A549 (cell line): ENCODE measurements at regions not wholly inside any gene's neighbourhood (a gene's known extent, or its start where the extent isn't known, plus 50 kb on each side); places are given as distances from the start of the nearest gene placed in this dataset.

ENCODE experiments used
- BHLHE40 ChIP-seq: IDR thresholded peaks from 2 replicates; pipeline ENCODE4 v1.6.1; 2012; ENCODE audit warnings: low read depth, low read length, inconsistent platforms
- CTCF ChIP-seq: fragments of >200 bp; sonication (Bioruptor Twin); formaldehyde crosslinking; IDR thresholded peaks from 3 replicates; pipeline ENCODE4 v1.5.1; 2016
- EP300 ChIP-seq, 2 experiments: fragments of >200 bp; sonication (Bioruptor Twin); formaldehyde crosslinking; IDR thresholded peaks; 2 replicates in 1 of 2; 3 replicates in 1 of 2; pipeline ENCODE4 v1.6.1; 2016 to 2017
- HMGXB4 ChIP-seq: fragments of 250-450 bp; sonication (Bioruptor Pico); IDR thresholded peaks from 2 replicates; pipeline ENCODE4 v1.5.0; 2021; ENCODE audit warnings: mild to moderate bottlenecking, moderate library complexity, borderline replicate concordance
- KDM1A ChIP-seq: fragments of 200-600 bp; sonication (generic); IDR thresholded peaks from 2 replicates; pipeline ENCODE4 v1.6.1; 2016; ENCODE audit warnings: low read depth, mild to moderate bottlenecking
- MAZ ChIP-seq: fragments of 150-350 bp; IDR thresholded peaks from 2 replicates; pipeline ENCODE4 v1.6.1; 2014; ENCODE audit warnings: antibody characterized with exemption, low read depth, low read length, borderline replicate concordance
- MYC ChIP-seq: IDR thresholded peaks from 2 replicates; pipeline ENCODE4 v1.6.1; 2012; ENCODE audit warnings: mild to moderate bottlenecking, inconsistent platforms, low read length, improper control_type of control experiment, borderline replicate concordance
- POLR2A ChIP-seq: IDR thresholded peaks from 2 replicates; pipeline ENCODE4 v1.6.1; 2012; ENCODE audit warnings: mild to moderate bottlenecking, low read length
- RFX5 ChIP-seq: fragments of 450-650 bp; IDR thresholded peaks from 2 replicates; pipeline ENCODE4 v1.7.1; 2014; ENCODE audit warnings: antibody characterized with exemption, mild to moderate bottlenecking, moderate library complexity
- ZC3H11A ChIP-seq: fragments of 450-650 bp; IDR thresholded peaks from 2 replicates; pipeline ENCODE4 v1.6.1; 2014; ENCODE audit warnings: antibody characterized with exemption, mild to moderate bottlenecking
- TF ChIP-seq, protein P1 (sequence below): IDR thresholded peaks from 2 replicates; pipeline ENCODE4 v1.6.1; 2012
- TF ChIP-seq, protein P2 (sequence below): fragments of >200 bp; sonication (Bioruptor Twin); formaldehyde crosslinking; IDR thresholded peaks from 3 replicates; pipeline ENCODE4 v1.6.1; 2016
- TF ChIP-seq, protein P3 (sequence below): fragments of 150-350 bp; IDR thresholded peaks from 2 replicates; pipeline ENCODE4 v1.6.1; 2014; ENCODE audit warnings: low read depth, mild to moderate bottlenecking, low read length
- TF ChIP-seq, protein P4 (sequence below): fragments of 450-650 bp; IDR thresholded peaks from 2 replicates; pipeline ENCODE4 v1.6.1; 2014; ENCODE audit warnings: antibody characterized with exemption

- TF ChIP-seq MYC (no peak), CTCF (no peak), POLR2A (no peak), BHLHE40 (no peak), EP300 (IDR thresholded peaks at IDR 0.05) (no peak), ZC3H11A (no peak), MAZ (no peak), KDM1A (no peak), HMGXB4 (no peak), RFX5 (no peak)
- TF ChIP-seq, protein P1, sequence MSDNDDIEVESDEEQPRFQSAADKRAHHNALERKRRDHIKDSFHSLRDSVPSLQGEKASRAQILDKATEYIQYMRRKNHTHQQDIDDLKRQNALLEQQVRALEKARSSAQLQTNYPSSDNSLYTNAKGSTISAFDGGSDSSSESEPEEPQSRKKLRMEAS = no peak
- TF ChIP-seq, protein P2, sequence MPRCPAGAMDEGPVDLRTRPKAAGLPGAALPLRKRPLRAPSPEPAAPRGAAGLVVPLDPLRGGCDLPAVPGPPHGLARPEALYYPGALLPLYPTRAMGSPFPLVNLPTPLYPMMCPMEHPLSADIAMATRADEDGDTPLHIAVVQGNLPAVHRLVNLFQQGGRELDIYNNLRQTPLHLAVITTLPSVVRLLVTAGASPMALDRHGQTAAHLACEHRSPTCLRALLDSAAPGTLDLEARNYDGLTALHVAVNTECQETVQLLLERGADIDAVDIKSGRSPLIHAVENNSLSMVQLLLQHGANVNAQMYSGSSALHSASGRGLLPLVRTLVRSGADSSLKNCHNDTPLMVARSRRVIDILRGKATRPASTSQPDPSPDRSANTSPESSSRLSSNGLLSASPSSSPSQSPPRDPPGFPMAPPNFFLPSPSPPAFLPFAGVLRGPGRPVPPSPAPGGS = no peak
- TF ChIP-seq, protein P3, sequence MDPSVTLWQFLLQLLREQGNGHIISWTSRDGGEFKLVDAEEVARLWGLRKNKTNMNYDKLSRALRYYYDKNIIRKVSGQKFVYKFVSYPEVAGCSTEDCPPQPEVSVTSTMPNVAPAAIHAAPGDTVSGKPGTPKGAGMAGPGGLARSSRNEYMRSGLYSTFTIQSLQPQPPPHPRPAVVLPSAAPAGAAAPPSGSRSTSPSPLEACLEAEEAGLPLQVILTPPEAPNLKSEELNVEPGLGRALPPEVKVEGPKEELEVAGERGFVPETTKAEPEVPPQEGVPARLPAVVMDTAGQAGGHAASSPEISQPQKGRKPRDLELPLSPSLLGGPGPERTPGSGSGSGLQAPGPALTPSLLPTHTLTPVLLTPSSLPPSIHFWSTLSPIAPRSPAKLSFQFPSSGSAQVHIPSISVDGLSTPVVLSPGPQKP = no peak
- TF ChIP-seq, protein P4, sequence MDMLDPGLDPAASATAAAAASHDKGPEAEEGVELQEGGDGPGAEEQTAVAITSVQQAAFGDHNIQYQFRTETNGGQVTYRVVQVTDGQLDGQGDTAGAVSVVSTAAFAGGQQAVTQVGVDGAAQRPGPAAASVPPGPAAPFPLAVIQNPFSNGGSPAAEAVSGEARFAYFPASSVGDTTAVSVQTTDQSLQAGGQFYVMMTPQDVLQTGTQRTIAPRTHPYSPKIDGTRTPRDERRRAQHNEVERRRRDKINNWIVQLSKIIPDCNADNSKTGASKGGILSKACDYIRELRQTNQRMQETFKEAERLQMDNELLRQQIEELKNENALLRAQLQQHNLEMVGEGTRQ = no peak
Measured at GRCh38 chr12:39205969-39206368, 237.0 kb downstream of the KIF21A start.
